GM12878 (cell line): ENCODE measurements at regions not wholly inside any gene's neighbourhood (a gene's known extent, or its start where the extent isn't known, plus 50 kb on each side); places are given as distances from the start of the nearest gene placed in this dataset.
"Not testable (repeated sequence)": the region's sequence is repeated elsewhere in the genome, so short reads cannot be mapped to it uniquely, and the experiment has no call there.

Source experiments
- ATAC-seq: fragments of 200-7000 bp; cut with Tn5 transposase; 3 replicates; pipeline ENCODE4 v1.9.1; 2020; ENCODE audit warnings: mild to moderate bottlenecking, moderate library complexity
- BruUV-seq: library from RNA; stranded (reverse); fragments of 400-500 nt; replicated peaks from 2 replicates; lab custom pipeline; 2021; lab: Mats Ljungman, UMichigan
- CTCF ChIA-PET: fragments of 300-600 bp; sonication (Branson Sonifier 250); formaldehyde crosslinking; extraction: SDS; loops from one replicate; lab custom pipeline; 2021; ENCODE audit warnings: inconsistent platforms; lab: Yijun Ruan, JAX
- POLR2A ChIA-PET: fragments of 350-600 bp; formaldehyde crosslinking; extraction: SDS; loops from one replicate; lab custom pipeline; 2021; ENCODE audit warnings: inconsistent platforms; lab: Charles Lee
- RAD21 ChIA-PET: fragments of 300-600 bp; sonication (Branson Sonifier 250); formaldehyde crosslinking; loops from one replicate; lab custom pipeline; 2023; ENCODE audit warnings: antibody characterized with exemption; ENCODE audit not compliant: unreplicated experiment; lab: Charles Lee
- SMC1A ChIA-PET: fragments of 300-600 bp; sonication (Branson Sonifier 250); formaldehyde crosslinking; loops from one replicate; lab custom pipeline; 2023; ENCODE audit not compliant: unreplicated experiment, uncharacterized antibody; lab: Charles Lee
- DNase-seq: peaks from one replicate; pipeline ENCODE4 v3.0.0-alpha.2; 2011; ENCODE audit warnings: low read depth, low spot score
- FAIRE-seq: peaks from 3 replicates; lab custom pipeline; 2011; peaks lifted over from hg19 to GRCh38; lab: Jason Lieb, UNC
- H2AFZ ChIP-seq: 2 replicates; pipeline ENCODE4 v1.6.0; 2011; ENCODE audit warnings: low read depth, low read length, control low read depth; ENCODE audit not compliant: control insufficient read depth
- H3K27ac ChIP-seq: 2 replicates; pipeline ENCODE4 v1.5.1; 2011; ENCODE audit warnings: control low read depth; ENCODE audit not compliant: control insufficient read depth, insufficient read depth
- H3K27me3 ChIP-seq, 2 experiments: replicated peaks in 1 of 2; 2 replicates each; pipeline versions ENCODE4 v1.6.0 to v1.6.1; 2011; ENCODE audit warnings: low read length in 1 of 2; ENCODE audit not compliant: control insufficient read depth in 2 of 2, insufficient read depth in 2 of 2
- H3K36me3 ChIP-seq, 2 experiments: 2 replicates each; pipeline ENCODE4 v1.5.1; 2011; ENCODE audit warnings: low read length in 1 of 2; ENCODE audit not compliant: control insufficient read depth in 2 of 2, insufficient read depth in 2 of 2
- H3K4me1 ChIP-seq: 2 replicates; pipeline ENCODE4 v1.6.1; 2011; ENCODE audit warnings: mild to moderate bottlenecking, low read length, moderate library complexity, mixed read lengths; ENCODE audit not compliant: control insufficient read depth, insufficient read depth
- H3K4me2 ChIP-seq: 2 replicates; pipeline ENCODE4 v1.6.0; 2011; ENCODE audit warnings: control low read depth; ENCODE audit not compliant: control insufficient read depth, insufficient read depth
- H3K4me3 ChIP-seq: fragments of 200-600 bp; sonication (generic); 2 replicates; pipeline ENCODE4 v1.5.1; 2016
- H3K79me2 ChIP-seq: 2 replicates; pipeline ENCODE4 v1.6.0; 2011; ENCODE audit warnings: low read length; ENCODE audit not compliant: control insufficient read depth, insufficient read depth
- H3K9ac ChIP-seq: 2 replicates; pipeline ENCODE4 v1.8.0; 2011; ENCODE audit warnings: low read length, control low read depth, mixed read lengths; ENCODE audit not compliant: control insufficient read depth, insufficient read depth
- H3K9me3 ChIP-seq: replicated peaks from 3 replicates; pipeline ENCODE4 v1.5.1; 2011; ENCODE audit warnings: mild to moderate bottlenecking, low read length; ENCODE audit not compliant: control insufficient read depth, insufficient read depth
- H4K20me1 ChIP-seq: 2 replicates; pipeline ENCODE4 v1.6.0; 2011; ENCODE audit not compliant: control insufficient read depth, insufficient read depth
- EED ChIP-seq: sonication (generic); IDR thresholded peaks from 2 replicates; pipeline ENCODE4 v1.6.1; 2016; ENCODE audit warnings: antibody characterized with exemption, low read depth
- IRF4 ChIP-seq: IDR thresholded peaks from 2 replicates; pipeline ENCODE4 v1.6.1; 2011; ENCODE audit warnings: low read depth, low read length
- WGBS: methylation state at CpG from one replicate; pipeline ENCODE4 v1.1.6; 2016; ENCODE audit warnings: low lambda C conversion rate; ENCODE audit not compliant: insufficient replicate concordance, insufficient coverage; ENCODE audit errors: missing lambda C conversion rate; 5-methylcytosine and 5-hydroxymethylcytosine counted together
- in situ Hi-C: fragments of 300-500 bp; cut with MboI; formaldehyde crosslinking; loops from 9 replicates; pipeline ENCODE4 v1.14.3; 2018; ENCODE audit warnings: mixed read lengths
- intact Hi-C: fragments of 100-400 bp; cut with micrococcal nuclease; formaldehyde crosslinking; loops from one replicate; pipeline ENCODE4 v1.14.2; 2022; ENCODE audit not compliant: unreplicated experiment

DNA sequence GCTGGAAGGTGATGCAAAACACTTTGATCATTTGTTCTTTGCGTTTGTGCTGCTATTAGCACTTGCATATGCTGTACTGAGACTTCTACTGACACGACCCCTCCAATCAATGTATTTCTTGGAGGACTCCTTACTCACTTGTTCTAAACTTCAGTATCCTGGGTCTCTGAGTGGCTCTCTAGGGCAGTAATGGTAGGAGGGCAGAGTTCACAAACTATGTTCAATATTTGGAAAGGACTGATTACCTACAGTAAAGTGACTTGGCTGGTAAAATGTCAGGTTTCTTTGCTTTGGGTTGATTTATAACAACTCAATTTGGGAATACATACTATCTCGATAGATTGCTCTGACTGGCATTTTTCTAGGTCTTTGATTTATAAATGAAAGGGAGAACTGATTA is 93.7 kb downstream of the TRIM43 start:
- WGBS: 0% methylated on average over 3 of the region's 3 CpGs
- no TSS peak for BruUV-seq
- DNase-seq (no peak), FAIRE-seq (no peak), ATAC-seq (no peak)
- Histone ChIP-seq H3K9ac (no peak overlapping the region), H3K36me3 (no peaks in the 10 kb centered on the region), H3K9me3 (no peaks in the 10 kb centered on the region), H3K79me2 (no peaks in the 10 kb centered on the region), H3K4me3 (no peak overlapping the region), H3K4me2 (no peak overlapping the region), H3K27ac (no peak overlapping the region), H2AFZ (no peak overlapping the region), H3K4me1 (no peaks in the 10 kb centered on the region), H4K20me1 (no peaks in the 10 kb centered on the region), H3K27me3 (no peaks in the 10 kb centered on the region)
- ChIA-PET CTCF (no interaction called here), RAD21 (no interaction called here), POLR2A (no interaction called here), SMC1A (no interaction called here)
- intact Hi-C loops: no loop called here
- in situ Hi-C loops: no loop called here
- no peak for TF ChIP-seq IRF4
- no peak for TF ChIP-seq EED

DNA sequence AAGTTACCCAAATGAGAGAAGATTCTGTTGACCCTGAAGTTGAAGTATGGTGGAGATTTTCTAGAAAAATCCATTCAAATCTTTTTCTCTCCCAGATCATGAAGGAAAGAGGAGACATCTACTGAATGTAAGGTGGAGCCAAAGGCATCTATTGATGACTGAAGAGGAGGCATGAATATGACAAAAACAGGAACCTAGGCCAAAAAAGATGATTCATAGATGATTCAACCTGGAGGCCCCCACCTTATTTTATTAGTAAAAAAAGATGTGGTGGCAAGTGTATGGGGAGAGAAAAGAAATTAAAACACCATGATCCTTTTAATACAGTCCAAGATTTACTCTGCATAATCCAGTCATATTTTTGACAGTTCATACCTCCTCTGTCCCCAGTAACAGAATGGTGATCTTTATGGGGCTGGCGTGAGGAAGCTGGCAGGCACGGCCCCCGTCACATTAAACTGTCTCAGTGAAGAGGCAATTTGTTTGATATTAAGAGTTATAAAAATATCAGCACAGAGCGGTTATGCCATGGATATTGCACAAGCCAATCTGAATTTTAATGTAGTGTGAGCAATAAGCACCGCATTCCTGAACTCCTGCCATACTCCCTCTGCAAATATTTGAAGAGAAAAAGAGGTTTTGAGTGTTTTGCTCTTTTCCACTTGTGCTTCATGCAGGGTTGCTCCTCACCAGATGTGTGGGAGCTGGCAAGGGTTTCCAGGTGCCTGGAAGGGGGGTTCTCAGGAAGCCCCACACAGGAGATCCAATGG is 94.4 kb downstream of the TRIM43 start:
- in situ Hi-C loops, H3K4me1 ChIP-seq: not testable (repeated sequence)

DNA sequence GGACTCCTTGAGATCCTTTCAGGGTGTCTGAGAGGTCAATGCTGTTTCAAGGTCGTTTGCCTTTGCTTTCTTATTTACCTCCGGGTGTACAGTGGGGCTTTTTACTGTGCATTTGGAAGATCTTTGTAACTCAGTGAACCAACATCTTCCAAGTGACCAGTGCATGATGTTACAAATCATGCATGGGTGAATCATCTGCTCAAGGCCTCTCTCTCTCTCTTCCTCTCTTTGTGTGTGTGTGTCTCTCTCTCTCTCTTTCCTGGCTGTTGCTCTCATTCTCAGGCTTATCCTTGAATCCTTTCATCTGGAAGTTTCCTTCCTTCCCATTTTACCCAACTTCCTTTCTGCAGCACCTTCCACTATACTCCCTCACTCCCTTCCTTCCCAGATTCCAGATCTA is 96.1 kb downstream of the TRIM43 start:
- DNase-seq, in situ Hi-C loops, BruUV-seq, FAIRE-seq, H3K27me3 ChIP-seq, H3K9ac ChIP-seq, ATAC-seq, CTCF ChIA-PET, H3K4me1 ChIP-seq, RAD21 ChIA-PET, intact Hi-C loops, H2AFZ ChIP-seq, SMC1A ChIA-PET, H4K20me1 ChIP-seq, H3K79me2 ChIP-seq, H3K4me2 ChIP-seq, H3K36me3 ChIP-seq, H3K9me3 ChIP-seq, H3K4me3 ChIP-seq, H3K27ac ChIP-seq, POLR2A ChIA-PET: not testable (repeated sequence)
- no CpG with 5 or more reads among the region's 2 CpGs for WGBS

More for the DNA sequence above, 94.4 kb downstream of the TRIM43 start:
- H2AFZ ChIP-seq, H3K4me3 ChIP-seq, intact Hi-C loops, H3K9me3 ChIP-seq, RAD21 ChIA-PET, H3K27me3 ChIP-seq, H4K20me1 ChIP-seq, CTCF ChIA-PET, DNase-seq, BruUV-seq, H3K4me2 ChIP-seq, FAIRE-seq, H3K9ac ChIP-seq, POLR2A ChIA-PET, H3K79me2 ChIP-seq, H3K36me3 ChIP-seq, SMC1A ChIA-PET, H3K27ac ChIP-seq, ATAC-seq: not testable (repeated sequence)
- WGBS: 27% methylated on average over 5 of the region's 5 CpGs

DNA sequence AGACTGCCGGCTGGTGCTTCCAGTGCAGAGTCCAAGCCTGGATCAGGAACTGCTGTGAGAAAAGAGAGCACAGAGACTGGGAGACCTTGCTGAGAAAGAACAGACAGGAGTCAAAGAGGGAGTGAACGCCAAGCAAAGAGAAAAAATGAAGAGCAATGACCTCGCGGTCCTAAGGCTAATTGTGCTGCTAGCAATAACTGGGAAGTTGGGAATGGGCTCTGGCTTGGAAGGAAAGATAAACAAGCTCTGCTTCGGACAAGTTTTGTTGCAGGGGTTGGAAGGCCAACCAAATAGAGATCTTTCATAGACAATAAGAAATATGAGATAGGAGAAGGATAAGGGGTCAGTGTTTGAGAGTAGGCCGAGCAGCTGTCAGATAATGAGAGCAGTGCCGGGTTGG is 99.4 kb downstream of the TRIM43 start:
- H3K9me3 ChIP-seq, RAD21 ChIA-PET, ATAC-seq, H3K27me3 ChIP-seq, CTCF ChIA-PET, H3K79me2 ChIP-seq, H3K36me3 ChIP-seq, H3K4me3 ChIP-seq, H2AFZ ChIP-seq, H4K20me1 ChIP-seq, H3K4me2 ChIP-seq, DNase-seq, SMC1A ChIA-PET, in situ Hi-C loops, BruUV-seq, H3K27ac ChIP-seq, POLR2A ChIA-PET, intact Hi-C loops, H3K4me1 ChIP-seq, FAIRE-seq, H3K9ac ChIP-seq: not testable (repeated sequence)
- WGBS: 43% methylated on average over 7 of the region's 7 CpGs
